PC-3 (cell line): ENCODE measurements at regions not wholly inside any gene's neighbourhood (a gene's known extent, or its start where the extent isn't known, plus 50 kb on each side); places are given as distances from the start of the nearest gene placed in this dataset.

Experiments
- ATAC-seq: fragments of 200-7000 bp; cut with Tn5 transposase; 2 replicates; pipeline ENCODE4 v1.9.1; 2020; ENCODE audit warnings: mild to moderate bottlenecking, moderate library complexity
- BruUV-seq: library from RNA; stranded (reverse); fragments of 400-500 nt; replicated peaks from 2 replicates; lab custom pipeline; 2021; lab: Mats Ljungman, UMichigan
- CTCF ChIA-PET: fragments of 300-600 bp; sonication (Branson Sonifier 250); formaldehyde crosslinking; loops from one replicate; lab custom pipeline; 2022; ENCODE audit warnings: antibody characterized with exemption; lab: Charles Lee
- POLR2A ChIA-PET: fragments of 300-600 bp; sonication (Branson Sonifier 250); formaldehyde crosslinking; loops from one replicate; lab custom pipeline; 2022; ENCODE audit warnings: antibody characterized with exemption; ENCODE audit not compliant: unreplicated experiment; lab: Charles Lee
- DNase-seq: peaks from one replicate; pipeline ENCODE4 v3.0.0-alpha.2; 2015
- H2AFZ ChIP-seq: fragments of 300-600 bp; sonication (generic); 2 replicates; pipeline ENCODE4 v1.6.0; 2016; ENCODE audit warnings: antibody characterized with exemption, low read length
- H3F3A ChIP-seq: fragments of 300-600 bp; sonication (generic); one replicate; pipeline ENCODE4 v1.6.0; 2017; ENCODE audit warnings: antibody characterized with exemption, low read length, control low read depth, mild to moderate bottlenecking; ENCODE audit not compliant: unreplicated experiment
- H3K27ac ChIP-seq: fragments of 300-600 bp; sonication (generic); 2 replicates; pipeline ENCODE4 v1.5.1; 2016; ENCODE audit warnings: mild to moderate bottlenecking, low read length
- H3K27me3 ChIP-seq: fragments of 300-600 bp; sonication (generic); 2 replicates; pipeline ENCODE4 v1.6.1; 2016; ENCODE audit warnings: low read length, mixed read lengths
- H3K36me3 ChIP-seq: fragments of 300-600 bp; sonication (generic); 2 replicates; pipeline ENCODE4 v1.6.1; 2016; ENCODE audit warnings: low read depth, mixed run types, low read length, mixed read lengths
- H3K4me1 ChIP-seq: fragments of 300-600 bp; sonication (generic); 2 replicates; pipeline ENCODE4 v1.5.1; 2016; ENCODE audit warnings: low read length; ENCODE audit not compliant: insufficient read depth
- H3K4me2 ChIP-seq: fragments of 300-600 bp; sonication (generic); 2 replicates; pipeline ENCODE4 v1.6.0; 2016; ENCODE audit warnings: low read length
- H3K4me3 ChIP-seq: fragments of 300-600 bp; sonication (generic); 2 replicates; pipeline ENCODE4 v1.5.1; 2016; ENCODE audit warnings: mild to moderate bottlenecking, low read length, mixed read lengths
- H3K79me2 ChIP-seq: fragments of 300-600 bp; sonication (generic); 2 replicates; pipeline ENCODE4 v1.6.1; 2017; ENCODE audit warnings: low read length, mixed read lengths
- H3K9ac ChIP-seq: fragments of 300-600 bp; sonication (generic); 2 replicates; pipeline ENCODE4 v1.6.0; 2016; ENCODE audit warnings: mild to moderate bottlenecking, low read length
- H3K9me2 ChIP-seq: fragments of 300-600 bp; sonication (generic); replicated peaks from 2 replicates; pipeline ENCODE4 v1.6.1; 2016; ENCODE audit warnings: mixed run types, low read length, mixed read lengths
- H3K9me3 ChIP-seq: fragments of 300-600 bp; sonication (generic); 2 replicates; pipeline ENCODE4 v1.6.1; 2016; ENCODE audit warnings: low read length, mixed read lengths
- H4K20me1 ChIP-seq: fragments of 300-600 bp; sonication (generic); 2 replicates; pipeline ENCODE4 v1.6.1; 2016; ENCODE audit warnings: low read length, mixed read lengths
- EZH2 ChIP-seq: fragments of 300-600 bp; sonication (generic); IDR thresholded peaks from one replicate; pipeline ENCODE4 v1.6.1; 2017; ENCODE audit warnings: antibody characterized with exemption, mild to moderate bottlenecking, low read length; ENCODE audit not compliant: unreplicated experiment
- EZH2phosphoT487 ChIP-seq: fragments of 300-600 bp; sonication (generic); IDR thresholded peaks from 2 replicates; pipeline ENCODE4 v1.6.1; 2018; ENCODE audit warnings: mild to moderate bottlenecking, antibody characterized with exemption, low read length, borderline replicate concordance
- intact Hi-C: fragments of 100-400 bp; cut with micrococcal nuclease; formaldehyde crosslinking; loops from 2 replicates; pipeline ENCODE4 v1.9.0; 2023
- TF ChIP-seq, protein P1 (sequence below): fragments of 300-600 bp; sonication (generic); conservative IDR thresholded peaks from 2 replicates; pipeline ENCODE4 v1.5.1; 2017; ENCODE audit warnings: antibody characterized with exemption, low read depth, mild to moderate bottlenecking, low read length

DNA sequence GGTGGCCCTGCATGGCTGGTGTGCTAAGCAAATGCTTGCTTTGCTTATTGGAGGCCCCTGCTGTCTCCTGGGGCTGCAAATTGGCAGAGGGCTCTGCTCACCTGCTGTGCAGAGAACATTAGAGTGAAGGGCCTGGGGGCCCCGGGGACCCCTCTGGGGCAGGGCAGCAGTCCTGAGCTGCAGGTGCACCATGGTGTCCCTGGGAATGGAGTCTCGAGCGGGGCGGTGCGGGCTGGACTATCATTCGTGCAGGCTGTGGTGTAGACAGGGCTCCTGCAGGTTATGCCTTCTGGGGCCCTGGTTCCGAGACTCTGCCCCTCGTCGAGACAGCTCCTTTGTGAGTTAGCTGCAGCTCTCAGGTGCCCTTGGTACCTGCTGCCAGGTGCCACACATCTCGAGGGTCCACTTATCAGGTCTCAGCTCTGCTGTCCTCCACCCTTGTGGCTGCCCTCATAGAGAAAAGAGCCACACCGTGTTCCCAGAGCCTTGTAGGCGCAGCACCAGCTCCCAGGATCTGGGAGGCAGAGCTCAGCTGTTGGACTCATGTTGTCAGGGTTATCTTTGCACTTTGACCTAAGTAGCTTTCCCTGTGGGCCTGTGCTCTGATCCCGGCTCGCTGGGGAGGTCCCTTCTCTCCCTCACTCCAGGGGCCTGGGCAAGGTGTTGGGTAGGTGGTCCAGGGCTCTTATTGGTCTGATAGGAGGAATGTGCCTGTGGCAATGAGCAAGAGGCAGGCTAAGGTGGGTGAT is 58.0 kb upstream of the ZNF536 start:
- Histone ChIP-seq H4K20me1 (no peaks in the 10 kb centered on the region), H3K27me3 (no peaks in the 10 kb centered on the region), H3K27ac (no peak overlapping the region), H3K4me2 (no peak overlapping the region), H2AFZ (no peak overlapping the region), H3K9ac (no peak overlapping the region), H3F3A (no peaks in the 10 kb centered on the region), H3K9me2 (no peaks in the 10 kb centered on the region), H3K9me3 (no peaks in the 10 kb centered on the region), H3K4me1 (no peaks in the 10 kb centered on the region), H3K79me2 (no peaks in the 10 kb centered on the region), H3K36me3 (no peaks in the 10 kb centered on the region), H3K4me3 (no peak overlapping the region)
- ChIA-PET CTCF (no interaction called here), POLR2A (no interaction called here)
- no peak for TF ChIP-seq EZH2phosphoT487
- TF ChIP-seq, protein P1, sequence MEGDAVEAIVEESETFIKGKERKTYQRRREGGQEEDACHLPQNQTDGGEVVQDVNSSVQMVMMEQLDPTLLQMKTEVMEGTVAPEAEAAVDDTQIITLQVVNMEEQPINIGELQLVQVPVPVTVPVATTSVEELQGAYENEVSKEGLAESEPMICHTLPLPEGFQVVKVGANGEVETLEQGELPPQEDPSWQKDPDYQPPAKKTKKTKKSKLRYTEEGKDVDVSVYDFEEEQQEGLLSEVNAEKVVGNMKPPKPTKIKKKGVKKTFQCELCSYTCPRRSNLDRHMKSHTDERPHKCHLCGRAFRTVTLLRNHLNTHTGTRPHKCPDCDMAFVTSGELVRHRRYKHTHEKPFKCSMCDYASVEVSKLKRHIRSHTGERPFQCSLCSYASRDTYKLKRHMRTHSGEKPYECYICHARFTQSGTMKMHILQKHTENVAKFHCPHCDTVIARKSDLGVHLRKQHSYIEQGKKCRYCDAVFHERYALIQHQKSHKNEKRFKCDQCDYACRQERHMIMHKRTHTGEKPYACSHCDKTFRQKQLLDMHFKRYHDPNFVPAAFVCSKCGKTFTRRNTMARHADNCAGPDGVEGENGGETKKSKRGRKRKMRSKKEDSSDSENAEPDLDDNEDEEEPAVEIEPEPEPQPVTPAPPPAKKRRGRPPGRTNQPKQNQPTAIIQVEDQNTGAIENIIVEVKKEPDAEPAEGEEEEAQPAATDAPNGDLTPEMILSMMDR: no peak
- no peak for TF ChIP-seq EZH2
- DNase-seq (no peak), ATAC-seq (no peak)
- BruUV-seq: no TSS peak
- intact Hi-C loops: no loop called here

DNA sequence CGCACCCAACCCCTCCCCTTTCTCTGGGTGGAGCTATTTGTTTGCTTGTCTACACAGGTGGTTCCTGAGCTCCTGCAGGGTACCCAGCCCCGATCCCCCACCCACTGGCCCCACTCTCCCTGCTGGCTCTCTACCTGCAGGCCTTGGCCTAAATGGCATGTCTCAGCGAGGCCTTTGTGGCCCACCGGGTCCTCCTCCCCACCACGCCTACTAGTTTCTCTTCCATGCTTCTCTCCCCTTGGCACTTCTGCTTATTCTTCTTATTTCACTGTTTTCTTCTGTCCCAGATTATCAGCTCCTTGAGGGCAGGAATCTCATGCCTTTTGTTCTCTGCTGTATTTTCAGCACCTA is 57.4 kb upstream of the ZNF536 start:
- H3K27me3 ChIP-seq: no peaks in the 10 kb centered on the region
- no peak overlapping the region for H3K27ac ChIP-seq

DNA sequence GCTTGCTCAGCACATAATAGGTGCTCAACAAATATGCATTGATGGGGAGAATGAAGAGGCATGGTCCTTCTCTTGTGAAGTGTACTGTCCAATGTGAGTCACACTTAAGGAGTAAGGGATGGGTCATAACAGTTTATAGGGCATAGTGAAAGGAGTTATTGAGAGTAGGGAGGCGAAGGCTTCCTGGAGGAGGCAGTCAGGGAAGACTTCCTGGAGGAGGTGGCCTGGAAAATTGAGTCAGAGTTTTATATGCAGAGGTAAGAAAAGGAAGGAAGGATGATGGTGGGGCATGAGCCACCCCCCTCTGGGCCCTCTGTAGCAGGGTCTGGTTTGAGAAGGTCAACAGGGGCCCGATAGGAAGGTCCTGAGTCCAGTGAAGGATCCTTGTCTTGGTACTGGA is 57.0 kb upstream of the ZNF536 start:
- Histone ChIP-seq H3K27ac (no peak overlapping the region), H3F3A (no peaks in the 10 kb centered on the region), H4K20me1 (no peaks in the 10 kb centered on the region), H3K27me3 (no peaks in the 10 kb centered on the region), H2AFZ (no peak overlapping the region), H3K9ac (no peak overlapping the region), H3K4me2 (no peak overlapping the region), H3K4me3 (no peak overlapping the region), H3K9me3 (no peaks in the 10 kb centered on the region), H3K79me2 (no peaks in the 10 kb centered on the region), H3K4me1 (no peaks in the 10 kb centered on the region), H3K9me2 (no peaks in the 10 kb centered on the region), H3K36me3 (no peaks in the 10 kb centered on the region)
- CTCF ChIA-PET: no interaction called here
- no TSS peak for BruUV-seq
- intact Hi-C loops: no loop called here
- TF ChIP-seq EZH2 (no peak), EZH2phosphoT487 (no peak)
- TF ChIP-seq, protein P1: no peak
- DNase-seq (no peak), ATAC-seq (no peak)
- POLR2A ChIA-PET: no interaction called here

More for the DNA sequence above, 57.4 kb upstream of the ZNF536 start:
- H3K9ac ChIP-seq: no peak overlapping the region
- H3K9me3 ChIP-seq: no peaks in the 10 kb centered on the region
- ATAC-seq: no peak
- H2AFZ ChIP-seq: no peak overlapping the region
- H3K4me2 ChIP-seq: no peak overlapping the region
- H4K20me1 ChIP-seq: no peaks in the 10 kb centered on the region
- no peak overlapping the region for H3K4me3 ChIP-seq
- H3F3A ChIP-seq: no peaks in the 10 kb centered on the region
- no peaks in the 10 kb centered on the region for H3K36me3 ChIP-seq
- ChIA-PET POLR2A (no interaction called here), CTCF (no interaction called here)
- no peak for DNase-seq
- H3K79me2 ChIP-seq: no peaks in the 10 kb centered on the region
- BruUV-seq: no TSS peak
- no peaks in the 10 kb centered on the region for H3K4me1 ChIP-seq
- no peaks in the 10 kb centered on the region for H3K9me2 ChIP-seq
- TF ChIP-seq, protein P1: no peak
- TF ChIP-seq EZH2phosphoT487 (no peak), EZH2 (no peak)
- intact Hi-C loops: no loop called here
